ENCODE measurements at regions not wholly inside any gene's neighbourhood (a gene's known extent, or its start where the extent isn't known, plus 50 kb on each side); places are given as distances from the start of the nearest gene placed in this dataset.

DNA sequence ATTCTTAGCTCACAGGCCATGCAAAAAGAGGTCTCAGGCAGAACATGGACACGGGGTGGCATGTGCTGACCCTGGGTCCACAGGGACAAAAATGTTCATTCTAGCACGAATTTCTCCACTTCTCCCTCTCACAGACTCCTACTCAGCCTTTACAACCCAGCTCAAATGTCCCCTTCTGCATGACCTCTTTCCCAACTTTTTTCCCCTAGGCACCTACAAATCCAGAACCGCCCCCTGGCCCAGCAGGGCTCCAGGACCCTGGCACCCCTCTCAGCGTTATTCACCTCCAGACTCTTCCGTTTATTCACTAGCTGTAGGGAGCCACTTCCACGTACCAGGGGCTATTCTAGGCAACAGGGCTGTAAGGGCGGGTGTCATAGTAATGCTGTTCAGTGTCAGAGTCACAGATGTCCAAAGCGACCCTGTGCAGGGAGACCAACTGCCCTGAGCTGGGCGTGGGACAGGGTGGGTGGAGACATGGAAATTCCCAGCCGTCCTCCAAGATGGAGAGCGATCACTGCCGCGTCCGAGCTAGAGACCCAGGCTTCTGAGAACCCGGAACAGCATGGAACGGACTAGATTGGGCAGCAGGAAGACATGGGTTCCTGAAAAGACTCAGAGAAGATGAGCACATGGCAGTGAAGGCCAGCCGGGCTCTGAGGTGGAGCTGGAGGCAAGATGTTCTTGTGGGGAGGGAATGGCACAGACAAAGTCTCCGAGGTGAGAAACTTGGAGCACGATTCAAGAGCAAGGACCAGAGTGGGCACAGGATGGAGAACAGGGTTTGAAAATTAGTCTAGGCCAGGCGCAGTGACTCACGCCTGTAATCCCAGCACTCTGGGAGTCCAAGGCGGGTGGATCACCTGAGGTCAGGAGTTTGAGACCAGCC lies 274.9 kb upstream of the RTL1 start:
- Histone ChIP-seq H3K36me3 (ENCODE audit: control insufficient read depth, insufficient read depth, low read length) (no peaks in the 10 kb centered on the region), H3K4me1 (ENCODE audit: control insufficient read depth, insufficient read depth, low read length) (no peaks in the 10 kb centered on the region), H3K27ac (ENCODE audit: low read length) (no peak overlapping the region), H3K27me3 (ENCODE audit: control insufficient read depth, insufficient read depth, low read length) (no peaks in the 10 kb centered on the region), H3K9me3 (ENCODE audit: control insufficient read depth, insufficient read depth, low read length) (peaks cover 4% of the 10 kb centered on the region), H3K4me3 (ENCODE audit: low read length) (no peak overlapping the region)
- Mint-ChIP-seq H3K4me3 (no peak overlapping the region), H3K4me1 (no peaks in the 10 kb centered on the region), H3K9me3 (no peaks in the 10 kb centered on the region), H3K27ac (no peak overlapping the region), H3K27me3 (ENCODE audit: low read depth in 2 of 2) (no peaks in the 10 kb centered on the region), H3K36me3 (no peaks in the 10 kb centered on the region)
- DNase-seq (no peak), ATAC-seq (no peak)
- WGBS (ENCODE audit: insufficient coverage) = 90% methylated on average over 22 of the region's 22 CpGs
- intact Hi-C loops (cut with micrococcal nuclease) = no loop called here
- TF ChIP-seq, protein P1, sequence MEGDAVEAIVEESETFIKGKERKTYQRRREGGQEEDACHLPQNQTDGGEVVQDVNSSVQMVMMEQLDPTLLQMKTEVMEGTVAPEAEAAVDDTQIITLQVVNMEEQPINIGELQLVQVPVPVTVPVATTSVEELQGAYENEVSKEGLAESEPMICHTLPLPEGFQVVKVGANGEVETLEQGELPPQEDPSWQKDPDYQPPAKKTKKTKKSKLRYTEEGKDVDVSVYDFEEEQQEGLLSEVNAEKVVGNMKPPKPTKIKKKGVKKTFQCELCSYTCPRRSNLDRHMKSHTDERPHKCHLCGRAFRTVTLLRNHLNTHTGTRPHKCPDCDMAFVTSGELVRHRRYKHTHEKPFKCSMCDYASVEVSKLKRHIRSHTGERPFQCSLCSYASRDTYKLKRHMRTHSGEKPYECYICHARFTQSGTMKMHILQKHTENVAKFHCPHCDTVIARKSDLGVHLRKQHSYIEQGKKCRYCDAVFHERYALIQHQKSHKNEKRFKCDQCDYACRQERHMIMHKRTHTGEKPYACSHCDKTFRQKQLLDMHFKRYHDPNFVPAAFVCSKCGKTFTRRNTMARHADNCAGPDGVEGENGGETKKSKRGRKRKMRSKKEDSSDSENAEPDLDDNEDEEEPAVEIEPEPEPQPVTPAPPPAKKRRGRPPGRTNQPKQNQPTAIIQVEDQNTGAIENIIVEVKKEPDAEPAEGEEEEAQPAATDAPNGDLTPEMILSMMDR (IDR thresholded peaks at IDR 0.05) = no peak

DNA sequence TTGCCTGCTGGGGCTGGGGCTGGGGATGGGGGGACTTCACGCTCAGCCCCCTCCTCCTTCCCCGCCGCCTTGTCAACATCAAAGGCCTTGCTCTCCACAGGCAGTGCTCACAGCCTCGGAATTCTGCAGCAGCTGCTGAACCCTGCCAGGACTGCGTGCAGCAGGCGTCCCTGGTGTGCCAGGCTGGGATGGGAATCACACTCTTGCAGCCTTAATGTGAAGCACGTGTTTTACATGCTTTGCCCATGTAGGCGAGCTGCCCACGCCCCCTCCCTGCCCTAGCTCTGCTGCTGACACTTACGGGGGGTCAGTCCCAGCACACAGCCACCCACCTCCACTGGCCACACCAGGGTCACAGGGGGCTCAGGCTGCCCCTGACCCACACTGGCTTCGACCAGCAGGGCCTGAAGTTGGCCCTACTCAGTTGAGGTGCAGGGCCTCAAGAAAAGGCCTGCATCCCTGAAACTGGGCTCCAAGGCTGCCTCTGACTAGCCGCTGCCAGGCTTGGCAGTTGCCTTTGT lies 276.2 kb upstream of the RTL1 start:
- H3K36me3 ChIP-seq (ENCODE audit: control insufficient read depth, insufficient read depth, low read length) = no peaks in the 10 kb centered on the region
- peaks cover 4% of the 10 kb centered on the region for H3K9me3 ChIP-seq (ENCODE audit: control insufficient read depth, insufficient read depth, low read length)
- no peaks in the 10 kb centered on the region for H3K9me3 Mint-ChIP-seq
- no peaks in the 10 kb centered on the region for H3K4me1 Mint-ChIP-seq
- DNase-seq = no peak
- no peaks in the 10 kb centered on the region for H3K27me3 ChIP-seq (ENCODE audit: control insufficient read depth, insufficient read depth, low read length)
- H3K4me3 ChIP-seq (ENCODE audit: low read length) = no peak overlapping the region
- TF ChIP-seq, protein P1 (IDR thresholded peaks at IDR 0.05) = no peak
- H3K27me3 Mint-ChIP-seq (ENCODE audit: low read depth in 2 of 2) = no peaks in the 10 kb centered on the region
- H3K36me3 Mint-ChIP-seq = no peaks in the 10 kb centered on the region
- no peak overlapping the region for H3K27ac Mint-ChIP-seq
- H3K4me1 ChIP-seq (ENCODE audit: control insufficient read depth, insufficient read depth, low read length) = no peaks in the 10 kb centered on the region
- WGBS (ENCODE audit: insufficient coverage) = 91% methylated on average over 12 of the region's 12 CpGs
- intact Hi-C loops (cut with micrococcal nuclease) = no loop called here
- no peak overlapping the region for H3K4me3 Mint-ChIP-seq
- ATAC-seq = no peak
- H3K27ac ChIP-seq (ENCODE audit: low read length) = no peak overlapping the region

DNA sequence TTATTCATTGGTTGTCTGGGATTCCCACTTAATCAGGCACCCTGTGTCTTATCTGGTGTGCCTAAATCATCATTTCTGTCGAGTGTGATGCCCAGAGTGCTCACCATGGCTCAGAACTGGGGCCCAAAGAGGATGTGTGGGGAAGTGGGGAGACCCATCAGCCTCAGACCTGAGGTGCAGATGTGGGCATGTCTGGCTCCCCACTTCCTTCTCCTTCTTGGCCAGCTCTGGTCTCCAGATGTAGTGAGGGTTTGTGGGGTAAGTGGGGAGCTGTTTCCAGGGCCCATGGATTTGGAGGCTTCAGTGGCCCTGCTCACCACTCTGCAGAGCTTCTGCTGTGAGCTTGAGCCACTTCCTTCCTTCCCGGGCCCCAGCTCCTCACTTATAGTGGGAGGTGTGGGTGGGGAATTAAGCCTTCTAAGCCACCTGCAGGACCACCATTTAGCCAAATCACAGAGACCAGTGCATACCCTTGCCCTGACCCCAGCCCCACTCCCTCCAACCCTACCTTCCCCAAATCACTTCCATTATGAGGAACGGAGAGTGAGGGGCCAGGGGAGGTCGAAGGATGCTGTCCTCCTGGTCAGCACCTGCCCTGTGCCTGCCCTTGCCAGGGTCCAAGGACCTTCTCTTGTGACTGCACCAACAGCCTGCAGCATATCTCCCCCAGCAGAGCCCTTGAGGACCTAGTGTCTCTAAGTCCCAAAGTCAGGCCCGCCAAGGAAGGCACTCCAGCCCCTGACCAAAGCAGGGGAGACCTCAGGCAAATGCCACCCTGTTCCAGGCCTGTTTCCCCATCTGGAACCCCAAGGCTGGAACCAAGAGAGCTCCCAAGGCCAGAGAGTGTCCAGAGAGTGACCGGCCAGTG lies 278.2 kb upstream of the RTL1 start:
- Mint-ChIP-seq H3K27me3 (ENCODE audit: low read depth in 2 of 2) (peaks cover 0 to 9% of the 10 kb centered on the region in 2 donors), H3K36me3 (no peaks in the 10 kb centered on the region), H3K9me3 (no peaks in the 10 kb centered on the region), H3K27ac (no peak overlapping the region), H3K4me3 (no peak overlapping the region), H3K4me1 (no peaks in the 10 kb centered on the region)
- DNase-seq (no peak), ATAC-seq (no peak)
- TF ChIP-seq, protein P1 (IDR thresholded peaks at IDR 0.05) = no peak
- Histone ChIP-seq H3K36me3 (ENCODE audit: control insufficient read depth, insufficient read depth, low read length) (no peaks in the 10 kb centered on the region), H3K27ac (ENCODE audit: low read length) (no peak overlapping the region), H3K4me1 (ENCODE audit: control insufficient read depth, insufficient read depth, low read length) (no peaks in the 10 kb centered on the region), H3K4me3 (ENCODE audit: low read length) (no peak overlapping the region), H3K27me3 (ENCODE audit: control insufficient read depth, insufficient read depth, low read length) (no peaks in the 10 kb centered on the region), H3K9me3 (ENCODE audit: control insufficient read depth, insufficient read depth, low read length) (peaks cover 4% of the 10 kb centered on the region)
- intact Hi-C loops (cut with micrococcal nuclease) = no loop called here
- WGBS (ENCODE audit: insufficient coverage) = 70% methylated on average over 5 of the region's 6 CpGs
